Gastrocnemius medialis (tissue), 4 donors: ENCODE measurements at regions not wholly inside any gene's neighbourhood (a gene's known extent, or its start where the extent isn't known, plus 50 kb on each side); places are given as distances from the start of the nearest gene placed in this dataset.

Experiments
- ATAC-seq, 2 donors: fragments of 150-250 bp; one replicate each; pipeline ENCODE4 v1.9.1; 2016
- DNase-seq, 2 donors: peaks; one replicate each; pipeline ENCODE4 v3.0.0-alpha.2; 2019
- H3K27ac ChIP-seq, 4 donors: fragments of 200-600 bp; sonication (generic); 1 replicate in 1 of 4; 2 replicates in 3 of 4; pipeline ENCODE4 v1.5.1; 2016 to 2018; ENCODE audit warnings: mild to moderate bottlenecking in 2 of 4, moderate library complexity in 1 of 4
- H3K27me3 ChIP-seq, 3 donors: fragments of 200-600 bp; sonication (generic) in 2 of 3; 1 replicate in 1 of 3; 2 replicates in 2 of 3; pipeline versions ENCODE4 v1.5.1 to v1.6.0; 2016 to 2019; ENCODE audit warnings: mild to moderate bottlenecking in 1 of 3, moderate library complexity in 1 of 3
- H3K36me3 ChIP-seq, 2 donors: fragments of 200-600 bp; sonication (generic) in 1 of 2; one replicate each; pipeline ENCODE4 v1.5.1; 2017 to 2018
- H3K4me1 ChIP-seq, 2 donors: fragments of 200-600 bp; sonication (generic) in 1 of 2; one replicate each; pipeline ENCODE4 v1.5.1; 2016 to 2017; ENCODE audit warnings: mild to moderate bottlenecking in 2 of 2
- H3K4me3 ChIP-seq, 4 donors: fragments of 200-600 bp; sonication (generic) in 3 of 4; 1 replicate in 1 of 4; 2 replicates in 3 of 4; pipeline ENCODE4 v1.5.1; 2016 to 2019; ENCODE audit warnings: mild to moderate bottlenecking in 2 of 4
- H3K9me3 ChIP-seq, 3 donors: fragments of 200-600 bp; sonication (generic) in 2 of 3; 1 replicate in 1 of 3; 2 replicates in 2 of 3; pipeline ENCODE4 v1.5.1; 2016 to 2019
- CTCF ChIP-seq, 5 experiments: fragments of 450-650 bp in 3 of 5; fragments of 200-600 bp in 2 of 5; sonication (generic) in 2 of 5; IDR thresholded peaks in 4 of 5; conservative IDR thresholded peaks in 1 of 5; 1 replicate in 4 of 5; 2 replicates in 1 of 5; pipeline ENCODE4 v1.5.1; 2016 to 2019; ENCODE audit warnings: antibody characterized with exemption in 5 of 5, mild to moderate bottlenecking in 3 of 5, moderate library complexity in 3 of 5
- POLR2A ChIP-seq, 2 donors: fragments of 450-650 bp; IDR thresholded peaks; one replicate each; pipeline ENCODE4 v1.6.1; 2017; ENCODE audit warnings: antibody characterized with exemption in 2 of 2, mild to moderate bottlenecking in 2 of 2, moderate library complexity in 2 of 2
- in situ Hi-C, 4 donors: fragments of 200-750 bp; cut with MboI; loops; one replicate each; pipeline versions ENCODE4 v1.15.0 to v1.8.0; 2017; ENCODE audit warnings: low sequenced_read_pairs in 4 of 4
- intact Hi-C: fragments of 100-400 bp; cut with DNase I; formaldehyde crosslinking; loops from one replicate; pipeline ENCODE4 v1.15.1; 2023; ENCODE audit warnings: low total_unique reads
- microRNA-seq, 2 donors: library from miRNA; unstranded; fragments of <30 nt; microRNA quantifications; one replicate each; pipeline ENCODE4, GENCODE V29; 2016; ENCODE audit warnings: borderline replicate concordance in 2 of 2

- DNase-seq (no peak), ATAC-seq (no peak)
- H3K4me3 ChIP-seq: no peak overlapping the region
- H3K27me3 ChIP-seq: no peaks in the 10 kb centered on the region
- in situ Hi-C loops: no loop called here
- intact Hi-C loops: loop anchor here (10.0 kb wide), 1 partner anchor 317 kb away; no protein-coding TSS in a partner anchor
- no peaks in the 10 kb centered on the region for H3K36me3 ChIP-seq
- H3K27ac ChIP-seq: no peak overlapping the region
- H3K4me1 ChIP-seq: peaks cover 5 to 8% of the 10 kb centered on the region in 2 donors
- no peaks in the 10 kb centered on the region for H3K9me3 ChIP-seq
- TF ChIP-seq CTCF (IDR thresholded peaks at IDR 0.05 in 4 of 5, conservative IDR thresholded peaks at IDR 0.05 in 1 of 5) (no peak), POLR2A (IDR thresholded peaks at IDR 0.05) (no peak)
Observed at GRCh38 chr2:134201533-134201932, 52.3 kb upstream of the MGAT5 start.

GRCh38 chr2:134202371-134202770 is 51.5 kb upstream of the MGAT5 start:
- Histone ChIP-seq H3K9me3 (no peaks in the 10 kb centered on the region), H3K36me3 (no peaks in the 10 kb centered on the region), H3K27me3 (no peaks in the 10 kb centered on the region), H3K4me3 (no peak overlapping the region), H3K4me1 (peaks cover 8% of the 10 kb centered on the region in 2 donors), H3K27ac (no peak overlapping the region)
- TF ChIP-seq POLR2A (IDR thresholded peaks at IDR 0.05) (no peak), CTCF (IDR thresholded peaks at IDR 0.05 in 4 of 5, conservative IDR thresholded peaks at IDR 0.05 in 1 of 5) (no peak)
- in situ Hi-C loops (no loop called here), intact Hi-C loops (loop anchor here (10.0 kb wide), 1 partner anchor 318 kb away; no protein-coding TSS in a partner anchor)
- DNase-seq (no peak), ATAC-seq (no peak)

- Histone ChIP-seq H3K4me3 (no peak overlapping the region), H3K27me3 (no peaks in the 10 kb centered on the region), H3K27ac (no peak overlapping the region), H3K36me3 (no peaks in the 10 kb centered on the region), H3K4me1 (peaks cover 8% of the 10 kb centered on the region in 2 donors), H3K9me3 (no peaks in the 10 kb centered on the region)
- no peak for DNase-seq
- TF ChIP-seq CTCF (IDR thresholded peaks at IDR 0.05 in 4 of 5, conservative IDR thresholded peaks at IDR 0.05 in 1 of 5) (no peak), POLR2A (IDR thresholded peaks at IDR 0.05) (no peak)
- no peak for ATAC-seq
- in situ Hi-C loops: no loop called here
- intact Hi-C loops: loop anchor here (10.0 kb wide), 1 partner anchor 318 kb away; no protein-coding TSS in a partner anchor
Observed at GRCh38 chr2:134203175-134203574, 50.7 kb upstream of the MGAT5 start.

Small RNAs in the stretch of these regions (microRNA-seq; reads per million reads assigned to microRNA genes)
- gene MIR3679: 0 reads per million in 2 donors
